SK-N-SH treated with all-trans-retinoic acid at 6 μM for 48 hours (cell line): ENCODE measurements at regions not wholly inside any gene's neighbourhood (a gene's known extent, or its start where the extent isn't known, plus 50 kb on each side); places are given as distances from the start of the nearest gene placed in this dataset.
"Not testable (repeated sequence)": the region's sequence is repeated elsewhere in the genome, so short reads cannot be mapped to it uniquely, and the experiment has no call there.

Experiments
- ATAC-seq: fragments of 200-7000 bp; cut with Tn5 transposase; 3 replicates; pipeline ENCODE4 v1.9.1; 2020; ENCODE audit warnings: mild to moderate bottlenecking, moderate library complexity
- ARNTL ChIP-seq: fragments of 450-650 bp; formaldehyde crosslinking; IDR thresholded peaks from 2 replicates; pipeline ENCODE4 v1.5.0; 2020; ENCODE audit warnings: low read depth, mild to moderate bottlenecking, moderate library complexity, borderline replicate concordance
- BACH2 ChIP-seq: fragments of 250-450 bp; sonication (Bioruptor Pico); IDR thresholded peaks from 2 replicates; pipeline ENCODE4 v1.9.0; 2021; ENCODE audit warnings: mild to moderate bottlenecking, borderline replicate concordance
- CSDC2 ChIP-seq: fragments of 250-450 bp; sonication (Bioruptor Pico); IDR thresholded peaks from 2 replicates; pipeline ENCODE4 v1.5.0; 2020; ENCODE audit warnings: mild to moderate bottlenecking, moderate library complexity
- ESRRG ChIP-seq: fragments of 250-450 bp; sonication (Bioruptor Pico); IDR thresholded peaks from 2 replicates; pipeline ENCODE4 v1.6.1; 2021; ENCODE audit warnings: mild to moderate bottlenecking
- GLIS3 ChIP-seq: fragments of 250-450 bp; sonication (Bioruptor Pico); IDR thresholded peaks from 2 replicates; pipeline ENCODE4 v1.5.0; 2020; ENCODE audit warnings: mild to moderate bottlenecking, moderate library complexity
- ISL1 ChIP-seq: fragments of 250-450 bp; sonication (Bioruptor Pico); IDR thresholded peaks from 2 replicates; pipeline ENCODE4 v2.1.2; 2022; ENCODE audit warnings: mild to moderate bottlenecking, moderate library complexity
- OSR1 ChIP-seq: fragments of 250-450 bp; sonication (Bioruptor Pico); IDR thresholded peaks from 2 replicates; pipeline ENCODE4 v1.8.0; 2022; ENCODE audit warnings: moderate library complexity, mild to moderate bottlenecking, inconsistent platforms
- PPARA ChIP-seq: fragments of 250-450 bp; sonication (Bioruptor Pico); IDR thresholded peaks from 2 replicates; pipeline ENCODE4 v1.5.0; 2020; ENCODE audit warnings: mild to moderate bottlenecking, borderline replicate concordance
- RARB ChIP-seq: fragments of 250-450 bp; sonication (Bioruptor Pico); IDR thresholded peaks from 2 replicates; pipeline ENCODE4 v1.8.0; 2021; ENCODE audit warnings: mild to moderate bottlenecking, moderate library complexity
- SNAI2 ChIP-seq: fragments of 250-450 bp; sonication (Bioruptor Pico); IDR thresholded peaks from 2 replicates; pipeline ENCODE4 v1.5.0; 2020; ENCODE audit warnings: mild to moderate bottlenecking, moderate library complexity
- TCF4 ChIP-seq: fragments of 250-450 bp; sonication (Bioruptor Pico); IDR thresholded peaks from 2 replicates; pipeline ENCODE4 v1.8.0; 2021; ENCODE audit warnings: mild to moderate bottlenecking, moderate library complexity, borderline replicate concordance
- TOX ChIP-seq: fragments of 250-450 bp; sonication (Bioruptor Pico); IDR thresholded peaks from 2 replicates; pipeline ENCODE4 v1.8.0; 2021; ENCODE audit warnings: mild to moderate bottlenecking, moderate library complexity, borderline replicate concordance
- ZC3H10 ChIP-seq: fragments of 250-450 bp; sonication (Bioruptor Pico); IDR thresholded peaks from 2 replicates; pipeline ENCODE4 v1.5.1; 2021; ENCODE audit warnings: mild to moderate bottlenecking, moderate library complexity
- ZFP3 ChIP-seq: fragments of 250-450 bp; sonication (Bioruptor Pico); IDR thresholded peaks from 2 replicates; pipeline ENCODE4 v1.5.0; 2020; ENCODE audit warnings: mild to moderate bottlenecking, moderate library complexity
- ZNF565 ChIP-seq: fragments of 450-650 bp; formaldehyde crosslinking; conservative IDR thresholded peaks from 2 replicates; pipeline ENCODE4 v1.5.0; 2020; ENCODE audit warnings: low read depth, mild to moderate bottlenecking, moderate library complexity
- ZNF8 ChIP-seq: fragments of 450-650 bp; formaldehyde crosslinking; IDR thresholded peaks from 2 replicates; pipeline ENCODE4 v1.5.0; 2020; ENCODE audit warnings: mild to moderate bottlenecking, moderate library complexity
- TF ChIP-seq, protein P1 (sequence below): fragments of 250-450 bp; sonication (Bioruptor Pico); IDR thresholded peaks from 2 replicates; pipeline ENCODE4 v1.5.0; 2020; ENCODE audit warnings: mild to moderate bottlenecking, moderate library complexity
- TF ChIP-seq, protein P2 (sequence below): fragments of 250-450 bp; sonication (Bioruptor Pico); IDR thresholded peaks from 2 replicates; pipeline ENCODE4 v1.8.0; 2021; ENCODE audit warnings: low read depth, mild to moderate bottlenecking, moderate library complexity, borderline replicate concordance
- TF ChIP-seq, protein P3 (sequence below): fragments of 250-450 bp; sonication (Bioruptor Pico); IDR thresholded peaks from 2 replicates; pipeline ENCODE4 v1.5.1; 2021; ENCODE audit warnings: mild to moderate bottlenecking, moderate library complexity

DNA sequence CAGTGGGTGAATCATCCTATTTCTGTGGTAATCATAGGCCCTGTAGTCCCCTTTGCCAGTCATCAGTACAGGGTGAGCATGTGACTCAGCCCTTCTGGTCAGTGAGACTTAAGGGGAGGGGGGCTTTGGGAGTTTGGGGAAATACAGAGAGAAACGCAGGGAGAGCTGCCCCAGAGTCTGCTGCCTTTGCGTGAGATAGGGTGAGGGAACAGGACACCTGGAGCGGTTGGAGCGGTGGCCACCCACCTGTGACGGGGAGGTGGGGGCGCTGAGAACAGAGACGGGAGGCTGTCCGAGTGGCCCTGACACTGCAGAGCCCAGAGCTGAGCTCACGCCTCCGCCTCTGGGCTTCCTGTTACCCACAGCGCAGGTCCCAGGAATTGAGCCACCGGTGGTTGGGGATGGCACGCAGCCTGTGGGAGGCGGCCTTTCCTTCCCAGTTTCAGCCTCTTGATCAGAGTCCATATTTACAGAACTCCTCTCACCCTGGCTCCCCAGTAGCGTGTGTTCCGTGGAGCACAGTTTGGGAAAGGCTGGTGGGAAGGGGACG, 92.0 kb upstream of the ERCC6L2 start:
- TF ChIP-seq ISL1 (CRISPR knock-in tag) (no peak), TOX (CRISPR knock-in tag) (no peak), ZNF8 (CRISPR knock-in tag) (no peak), TCF4 (CRISPR knock-in tag) (no peak), PPARA (no peak), GLIS3 (CRISPR knock-in tag) (no peak), RARB (CRISPR knock-in tag) (no peak), ZNF565 (CRISPR knock-in tag) (no peak), ZC3H10 (CRISPR knock-in tag) (no peak), BACH2 (no peak), CSDC2 (no peak), SNAI2 (CRISPR knock-in tag) (no peak), ESRRG (CRISPR knock-in tag) (no peak)
- TF ChIP-seq, protein P1, sequence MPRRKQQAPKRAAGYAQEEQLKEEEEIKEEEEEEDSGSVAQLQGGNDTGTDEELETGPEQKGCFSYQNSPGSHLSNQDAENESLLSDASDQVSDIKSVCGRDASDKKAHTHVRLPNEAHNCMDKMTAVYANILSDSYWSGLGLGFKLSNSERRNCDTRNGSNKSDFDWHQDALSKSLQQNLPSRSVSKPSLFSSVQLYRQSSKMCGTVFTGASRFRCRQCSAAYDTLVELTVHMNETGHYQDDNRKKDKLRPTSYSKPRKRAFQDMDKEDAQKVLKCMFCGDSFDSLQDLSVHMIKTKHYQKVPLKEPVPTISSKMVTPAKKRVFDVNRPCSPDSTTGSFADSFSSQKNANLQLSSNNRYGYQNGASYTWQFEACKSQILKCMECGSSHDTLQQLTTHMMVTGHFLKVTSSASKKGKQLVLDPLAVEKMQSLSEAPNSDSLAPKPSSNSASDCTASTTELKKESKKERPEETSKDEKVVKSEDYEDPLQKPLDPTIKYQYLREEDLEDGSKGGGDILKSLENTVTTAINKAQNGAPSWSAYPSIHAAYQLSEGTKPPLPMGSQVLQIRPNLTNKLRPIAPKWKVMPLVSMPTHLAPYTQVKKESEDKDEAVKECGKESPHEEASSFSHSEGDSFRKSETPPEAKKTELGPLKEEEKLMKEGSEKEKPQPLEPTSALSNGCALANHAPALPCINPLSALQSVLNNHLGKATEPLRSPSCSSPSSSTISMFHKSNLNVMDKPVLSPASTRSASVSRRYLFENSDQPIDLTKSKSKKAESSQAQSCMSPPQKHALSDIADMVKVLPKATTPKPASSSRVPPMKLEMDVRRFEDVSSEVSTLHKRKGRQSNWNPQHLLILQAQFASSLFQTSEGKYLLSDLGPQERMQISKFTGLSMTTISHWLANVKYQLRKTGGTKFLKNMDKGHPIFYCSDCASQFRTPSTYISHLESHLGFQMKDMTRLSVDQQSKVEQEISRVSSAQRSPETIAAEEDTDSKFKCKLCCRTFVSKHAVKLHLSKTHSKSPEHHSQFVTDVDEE (CRISPR knock-in tag) = no peak
- TF ChIP-seq, protein P2, sequence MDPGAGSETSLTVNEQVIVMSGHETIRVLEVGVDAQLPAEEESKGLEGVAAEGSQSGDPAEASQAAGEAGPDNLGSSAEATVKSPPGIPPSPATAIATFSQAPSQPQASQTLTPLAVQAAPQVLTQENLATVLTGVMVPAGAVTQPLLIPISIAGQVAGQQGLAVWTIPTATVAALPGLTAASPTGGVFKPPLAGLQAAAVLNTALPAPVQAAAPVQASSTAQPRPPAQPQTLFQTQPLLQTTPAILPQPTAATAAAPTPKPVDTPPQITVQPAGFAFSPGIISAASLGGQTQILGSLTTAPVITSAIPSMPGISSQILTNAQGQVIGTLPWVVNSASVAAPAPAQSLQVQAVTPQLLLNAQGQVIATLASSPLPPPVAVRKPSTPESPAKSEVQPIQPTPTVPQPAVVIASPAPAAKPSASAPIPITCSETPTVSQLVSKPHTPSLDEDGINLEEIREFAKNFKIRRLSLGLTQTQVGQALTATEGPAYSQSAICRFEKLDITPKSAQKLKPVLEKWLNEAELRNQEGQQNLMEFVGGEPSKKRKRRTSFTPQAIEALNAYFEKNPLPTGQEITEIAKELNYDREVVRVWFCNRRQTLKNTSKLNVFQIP (CRISPR knock-in tag) = no peak
- ATAC-seq = peak; percentile 51; the same call in 2 of the 3 replicates

DNA sequence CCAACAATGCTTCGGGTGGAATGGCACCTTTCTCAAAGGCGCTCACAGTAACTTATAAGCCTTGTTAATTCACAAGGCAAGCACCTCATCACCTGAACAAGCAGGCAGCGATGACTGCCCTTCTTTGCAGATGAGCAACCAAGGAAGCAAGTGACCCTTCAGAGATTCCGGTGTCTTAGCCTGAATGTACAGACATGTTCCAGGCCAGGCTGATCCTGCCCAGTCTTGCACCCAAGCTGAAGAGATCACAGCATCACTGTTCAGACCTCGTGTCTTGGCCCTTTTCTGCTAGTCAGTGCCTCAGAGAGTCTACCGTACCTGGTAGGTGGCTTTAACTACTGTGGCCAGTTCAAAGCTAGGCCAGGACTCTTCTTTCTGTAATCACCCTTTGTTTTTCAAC, 94.7 kb upstream of the ERCC6L2 start:
- ATAC-seq = no peak
- TF ChIP-seq ZNF8 (CRISPR knock-in tag) (no peak), OSR1 (no peak)
- TF ChIP-seq, protein P3, sequence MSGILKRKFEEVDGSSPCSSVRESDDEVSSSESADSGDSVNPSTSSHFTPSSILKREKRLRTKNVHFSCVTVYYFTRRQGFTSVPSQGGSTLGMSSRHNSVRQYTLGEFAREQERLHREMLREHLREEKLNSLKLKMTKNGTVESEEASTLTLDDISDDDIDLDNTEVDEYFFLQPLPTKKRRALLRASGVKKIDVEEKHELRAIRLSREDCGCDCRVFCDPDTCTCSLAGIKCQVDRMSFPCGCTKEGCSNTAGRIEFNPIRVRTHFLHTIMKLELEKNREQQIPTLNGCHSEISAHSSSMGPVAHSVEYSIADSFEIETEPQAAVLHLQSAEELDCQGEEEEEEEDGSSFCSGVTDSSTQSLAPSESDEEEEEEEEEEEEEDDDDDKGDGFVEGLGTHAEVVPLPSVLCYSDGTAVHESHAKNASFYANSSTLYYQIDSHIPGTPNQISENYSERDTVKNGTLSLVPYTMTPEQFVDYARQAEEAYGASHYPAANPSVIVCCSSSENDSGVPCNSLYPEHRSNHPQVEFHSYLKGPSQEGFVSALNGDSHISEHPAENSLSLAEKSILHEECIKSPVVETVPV (CRISPR knock-in tag) = no peak

DNA sequence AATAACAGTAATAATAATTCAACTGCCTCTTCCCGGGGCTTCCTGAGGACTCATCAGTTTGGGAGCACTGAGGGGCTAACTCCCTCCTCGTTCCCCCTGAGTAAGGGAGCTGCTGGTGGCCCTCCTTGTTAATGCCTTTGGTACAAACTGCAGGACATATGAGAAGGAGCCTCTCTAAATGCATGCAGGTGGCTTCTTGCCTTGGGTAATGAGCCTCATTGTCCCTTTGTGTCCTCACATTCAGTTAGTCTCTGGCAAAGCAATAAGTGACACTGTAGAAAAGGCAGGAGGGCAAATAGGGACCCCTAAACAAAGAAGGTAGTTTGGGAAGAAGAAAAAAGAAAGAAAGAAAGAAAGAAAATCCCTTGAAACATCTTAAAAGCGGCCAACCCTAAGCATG, 95.4 kb upstream of the ERCC6L2 start:
- ATAC-seq = no peak
- no peak for TF ChIP-seq ZC3H10 (CRISPR knock-in tag)
- TF ChIP-seq, protein P1 (CRISPR knock-in tag) = no peak
- TF ChIP-seq ARNTL = no peak
- TF ChIP-seq, protein P3 (CRISPR knock-in tag) = no peak
- TF ChIP-seq TCF4 (CRISPR knock-in tag) = no peak
- no peak for TF ChIP-seq TOX (CRISPR knock-in tag)
- no peak for TF ChIP-seq OSR1
- TF ChIP-seq, protein P2 (CRISPR knock-in tag) = no peak
- no peak for TF ChIP-seq ZFP3
- TF ChIP-seq, all 23 proteins: peak for 0

DNA sequence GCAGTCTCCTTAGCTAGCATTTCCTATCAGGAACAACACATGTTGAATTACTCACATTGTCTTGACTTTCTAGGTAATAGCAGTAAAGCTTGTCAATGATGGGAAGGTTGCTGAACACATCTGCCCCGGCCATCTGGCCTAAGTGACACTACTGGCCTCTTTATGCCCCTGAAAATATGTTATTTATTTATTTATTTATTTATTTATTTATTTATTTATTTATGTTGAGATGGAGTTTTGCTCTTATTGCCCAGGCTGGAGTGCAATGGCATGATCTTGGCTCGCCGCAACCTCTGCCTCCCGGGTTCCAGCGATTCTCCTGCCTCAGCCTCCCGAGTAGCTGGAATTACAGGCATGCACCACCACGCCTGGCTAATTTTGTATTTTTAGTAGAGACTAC, 95.9 kb upstream of the ERCC6L2 start:
- not testable (repeated sequence) for ATAC-seq
